ENCODE measurements at regions not wholly inside any gene's neighbourhood (a gene's known extent, or its start where the extent isn't known, plus 50 kb on each side); places are given as distances from the start of the nearest gene placed in this dataset.

GRCh38 chr12:77243345-77243744 lies 178.0 kb upstream of the E2F7 start:
- intact Hi-C loops (cut with micrococcal nuclease; ENCODE audit: unreplicated experiment), result no loop called here
- no TSS peak for BruUV-seq (replicated peaks)
- H3F3A ChIP-seq (ENCODE audit: insufficient read depth, low read depth), result no peaks in the 10 kb centered on the region
- no peak overlapping the region for H2AFZ ChIP-seq
- H3K27ac ChIP-seq, result no peak overlapping the region
- no peaks in the 10 kb centered on the region for H3K79me2 ChIP-seq (ENCODE audit: low read depth)
- no peaks in the 10 kb centered on the region for H4K20me1 ChIP-seq (ENCODE audit: insufficient read depth)
- TF ChIP-seq CTCF (conservative IDR thresholded peaks at IDR 0.05) (no peak), EZH2 (IDR thresholded peaks at IDR 0.05; ENCODE audit: low read depth) (no peak)
- H3K4me1 ChIP-seq (replicated peaks; ENCODE audit: insufficient read depth), result no peaks in the 10 kb centered on the region
- H3K4me2 ChIP-seq, result no peak overlapping the region
- H3K4me3 ChIP-seq, result no peak overlapping the region
- CTCF ChIA-PET, result no interaction called here
- DNase-seq, result no peak
- H3K36me3 ChIP-seq (ENCODE audit: low read depth), result no peaks in the 10 kb centered on the region
- H3K27me3 ChIP-seq (ENCODE audit: insufficient read depth, low read depth), result no peaks in the 10 kb centered on the region
- POLR2A ChIA-PET (ENCODE audit: unreplicated experiment), result no interaction called here
- no peaks in the 10 kb centered on the region for H3K9me2 ChIP-seq (ENCODE audit: insufficient read depth)
- no peaks in the 10 kb centered on the region for H3K9me3 ChIP-seq (ENCODE audit: insufficient read depth, low read depth)

- Histone ChIP-seq H2AFZ (no peak overlapping the region), H3K79me2 (ENCODE audit: low read depth) (no peaks in the 10 kb centered on the region), H3K4me1 (replicated peaks; ENCODE audit: insufficient read depth) (no peaks in the 10 kb centered on the region), H3F3A (ENCODE audit: insufficient read depth, low read depth) (no peaks in the 10 kb centered on the region), H3K9me3 (ENCODE audit: insufficient read depth, low read depth) (no peaks in the 10 kb centered on the region), H3K27ac (no peak overlapping the region), H3K4me2 (no peak overlapping the region), H4K20me1 (ENCODE audit: insufficient read depth) (no peaks in the 10 kb centered on the region), H3K4me3 (no peak overlapping the region), H3K9me2 (ENCODE audit: insufficient read depth) (no peaks in the 10 kb centered on the region), H3K36me3 (ENCODE audit: low read depth) (no peaks in the 10 kb centered on the region), H3K27me3 (ENCODE audit: insufficient read depth, low read depth) (no peaks in the 10 kb centered on the region)
- no peak for TF ChIP-seq EZH2 (IDR thresholded peaks at IDR 0.05; ENCODE audit: low read depth)
- TF ChIP-seq CTCF (conservative IDR thresholded peaks at IDR 0.05), result no peak
- DNase-seq, result no peak
- ChIA-PET POLR2A (ENCODE audit: unreplicated experiment) (no interaction called here), CTCF (no interaction called here)
- intact Hi-C loops (cut with micrococcal nuclease; ENCODE audit: unreplicated experiment), result no loop called here
- BruUV-seq (replicated peaks), result no TSS peak
These were observed 174.2 kb upstream of the E2F7 start for GRCh38 chr12:77239617-77240016.

- Histone ChIP-seq H3K4me2 (no peak overlapping the region), H3K4me3 (no peak overlapping the region), H3K79me2 (ENCODE audit: low read depth) (no peaks in the 10 kb centered on the region), H3K36me3 (ENCODE audit: low read depth) (no peaks in the 10 kb centered on the region), H3K27ac (no peak overlapping the region), H3K4me1 (replicated peaks; ENCODE audit: insufficient read depth) (no peaks in the 10 kb centered on the region), H2AFZ (no peak overlapping the region), H3K9me2 (ENCODE audit: insufficient read depth) (no peaks in the 10 kb centered on the region), H3K9me3 (ENCODE audit: insufficient read depth, low read depth) (no peaks in the 10 kb centered on the region), H3K27me3 (ENCODE audit: insufficient read depth, low read depth) (no peaks in the 10 kb centered on the region), H4K20me1 (ENCODE audit: insufficient read depth) (no peaks in the 10 kb centered on the region), H3F3A (ENCODE audit: insufficient read depth, low read depth) (no peaks in the 10 kb centered on the region)
- no peak for TF ChIP-seq EZH2 (IDR thresholded peaks at IDR 0.05; ENCODE audit: low read depth)
- TF ChIP-seq CTCF (conservative IDR thresholded peaks at IDR 0.05), result no peak
- intact Hi-C loops (cut with micrococcal nuclease; ENCODE audit: unreplicated experiment), result no loop called here
- POLR2A ChIA-PET (ENCODE audit: unreplicated experiment), result no interaction called here
- BruUV-seq (replicated peaks), result no TSS peak
- no peak for DNase-seq
- CTCF ChIA-PET, result no interaction called here
These were observed 173.0 kb upstream of the E2F7 start for GRCh38 chr12:77238335-77238734.
